ENCODE measurements at regions not wholly inside any gene's neighbourhood (a gene's known extent, or its start where the extent isn't known, plus 50 kb on each side); places are given as distances from the start of the nearest gene placed in this dataset.

DNA sequence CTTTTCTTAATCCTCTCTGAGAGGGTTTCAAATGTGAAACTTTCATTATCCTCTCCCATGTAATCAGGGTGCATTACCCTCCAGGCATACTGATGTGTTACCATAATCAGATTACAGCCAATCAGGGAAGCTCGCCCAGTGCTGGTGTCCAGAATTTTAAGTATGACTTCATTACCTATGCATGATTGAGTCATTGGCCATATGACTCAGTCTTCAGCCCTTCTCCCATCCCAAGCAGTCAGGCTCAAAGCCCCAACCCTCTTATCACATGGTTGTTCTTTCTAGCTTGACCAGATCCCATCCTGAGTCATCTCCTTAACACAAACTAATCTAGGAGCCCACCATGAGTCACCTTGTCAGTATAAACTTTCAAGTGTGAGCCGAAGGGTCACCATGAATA lies 1668.1 kb upstream of the AGA start:
- WGBS: 8% methylated on average over 2 of the region's 2 CpGs
- no peak overlapping the region for H3K27ac ChIP-seq (ENCODE audit: low read length, poor library complexity, severe bottlenecking)
- DNase-seq: peak; percentile 91
- H3K27me3 ChIP-seq (ENCODE audit: control insufficient read depth in 1 of 2, insufficient read depth in 1 of 2, low read length in 2 of 2): no peaks in the 10 kb centered on the region
- H2AFZ ChIP-seq (ENCODE audit: low read depth, low read length): no peak overlapping the region
- H2BK12ac ChIP-seq (ENCODE audit: low read length in 2 of 2): no peak overlapping the region
- H3K14ac ChIP-seq (ENCODE audit: low read length in 2 of 2): no peak overlapping the region
- no peak overlapping the region for H2AK5ac ChIP-seq (ENCODE audit: low read length, severe bottlenecking)
- no peak overlapping the region for H3K4ac ChIP-seq (ENCODE audit: low read depth in 1 of 2, low read length in 2 of 2)
- H3K23ac ChIP-seq (ENCODE audit: low read length in 2 of 2): no peak overlapping the region
- no peak overlapping the region for H3K18ac ChIP-seq (ENCODE audit: low read depth in 1 of 2, low read length in 2 of 2)
- no peak overlapping the region for H2BK5ac ChIP-seq (ENCODE audit: low read depth, low read length, poor library complexity, severe bottlenecking)
- H3K4me1 ChIP-seq (ENCODE audit: control insufficient read depth, insufficient read depth, low read depth, low read length): peaks cover 3% of the 10 kb centered on the region
- no peak overlapping the region for H3K9ac ChIP-seq (ENCODE audit: low read length)
- no peaks in the 10 kb centered on the region for H3K36me3 ChIP-seq (ENCODE audit: control insufficient read depth in 1 of 2, insufficient read depth in 2 of 2, low read depth in 1 of 2, low read length in 2 of 2)
- H2BK120ac ChIP-seq (ENCODE audit: low read depth, low read length): no peak overlapping the region
- no peaks in the 10 kb centered on the region for H3K79me1 ChIP-seq (replicated peaks; ENCODE audit: low read length, poor library complexity, severe bottlenecking)
- H4K8ac ChIP-seq (ENCODE audit: low read length): no peak overlapping the region
- H3K4me3 ChIP-seq (ENCODE audit: insufficient read depth in 1 of 2, low read depth in 1 of 2, low read length in 2 of 2): no peak overlapping the region
- no peak overlapping the region for H4K91ac ChIP-seq (ENCODE audit: low read length)
- H2BK15ac ChIP-seq (ENCODE audit: low read depth, poor library complexity, severe bottlenecking): no peak overlapping the region
- H3K9me3 ChIP-seq (ENCODE audit: control insufficient read depth, low read length): peaks cover 30% of the 10 kb centered on the region
- no peak overlapping the region for H3K4me2 ChIP-seq (ENCODE audit: low read length, poor library complexity, severe bottlenecking)

DNA sequence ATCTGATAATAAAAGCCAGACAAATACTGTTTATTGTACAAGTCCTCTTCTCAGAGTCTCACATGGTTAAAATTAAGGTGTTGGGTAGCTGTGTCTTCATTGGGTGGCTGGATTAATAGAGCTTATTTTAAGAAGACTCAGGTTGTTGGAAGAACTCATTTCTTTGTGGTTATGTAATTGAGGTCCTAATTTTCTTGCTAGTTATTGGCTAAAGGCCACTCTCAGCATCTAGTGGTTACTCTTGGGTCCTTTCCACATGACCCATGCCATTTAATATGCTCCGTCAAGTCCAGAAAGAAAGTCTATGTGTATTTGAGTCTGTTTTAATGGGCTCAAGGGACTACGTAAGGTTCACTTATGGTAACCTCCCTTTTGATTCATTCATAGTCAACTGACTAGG lies 1668.6 kb upstream of the AGA start:
- Histone ChIP-seq H2BK15ac (ENCODE audit: low read depth, poor library complexity, severe bottlenecking) (no peak overlapping the region), H2AFZ (ENCODE audit: low read depth, low read length) (no peak overlapping the region), H3K79me1 (replicated peaks; ENCODE audit: low read length, poor library complexity, severe bottlenecking) (no peaks in the 10 kb centered on the region), H3K23ac (ENCODE audit: low read length in 2 of 2) (no peak overlapping the region), H2BK120ac (ENCODE audit: low read depth, low read length) (no peak overlapping the region), H3K9me3 (ENCODE audit: control insufficient read depth, low read length) (peaks cover 28% of the 10 kb centered on the region), H4K8ac (ENCODE audit: low read length) (no peak overlapping the region), H2BK5ac (ENCODE audit: low read depth, low read length, poor library complexity, severe bottlenecking) (no peak overlapping the region), H2AK5ac (ENCODE audit: low read length, severe bottlenecking) (no peak overlapping the region), H2BK12ac (ENCODE audit: low read length in 2 of 2) (no peak overlapping the region), H3K27me3 (ENCODE audit: control insufficient read depth in 1 of 2, insufficient read depth in 1 of 2, low read length in 2 of 2) (no peaks in the 10 kb centered on the region), H3K14ac (ENCODE audit: low read length in 2 of 2) (no peak overlapping the region), H3K36me3 (ENCODE audit: control insufficient read depth in 1 of 2, insufficient read depth in 2 of 2, low read depth in 1 of 2, low read length in 2 of 2) (no peaks in the 10 kb centered on the region), H3K18ac (ENCODE audit: low read depth in 1 of 2, low read length in 2 of 2) (no peak overlapping the region), H3K4me3 (ENCODE audit: insufficient read depth in 1 of 2, low read depth in 1 of 2, low read length in 2 of 2) (no peak overlapping the region), H3K4me1 (ENCODE audit: control insufficient read depth, insufficient read depth, low read depth, low read length) (peaks cover 3% of the 10 kb centered on the region), H3K4ac (ENCODE audit: low read depth in 1 of 2, low read length in 2 of 2) (no peak overlapping the region), H3K27ac (ENCODE audit: low read length, poor library complexity, severe bottlenecking) (peak overlapping the region; percentile 3), H4K91ac (ENCODE audit: low read length) (no peak overlapping the region), H3K4me2 (ENCODE audit: low read length, poor library complexity, severe bottlenecking) (no peak overlapping the region), H3K9ac (ENCODE audit: low read length) (no peak overlapping the region)
- WGBS: no CpG with 5 or more reads among the region's 2 CpGs
- no peak for DNase-seq

DNA sequence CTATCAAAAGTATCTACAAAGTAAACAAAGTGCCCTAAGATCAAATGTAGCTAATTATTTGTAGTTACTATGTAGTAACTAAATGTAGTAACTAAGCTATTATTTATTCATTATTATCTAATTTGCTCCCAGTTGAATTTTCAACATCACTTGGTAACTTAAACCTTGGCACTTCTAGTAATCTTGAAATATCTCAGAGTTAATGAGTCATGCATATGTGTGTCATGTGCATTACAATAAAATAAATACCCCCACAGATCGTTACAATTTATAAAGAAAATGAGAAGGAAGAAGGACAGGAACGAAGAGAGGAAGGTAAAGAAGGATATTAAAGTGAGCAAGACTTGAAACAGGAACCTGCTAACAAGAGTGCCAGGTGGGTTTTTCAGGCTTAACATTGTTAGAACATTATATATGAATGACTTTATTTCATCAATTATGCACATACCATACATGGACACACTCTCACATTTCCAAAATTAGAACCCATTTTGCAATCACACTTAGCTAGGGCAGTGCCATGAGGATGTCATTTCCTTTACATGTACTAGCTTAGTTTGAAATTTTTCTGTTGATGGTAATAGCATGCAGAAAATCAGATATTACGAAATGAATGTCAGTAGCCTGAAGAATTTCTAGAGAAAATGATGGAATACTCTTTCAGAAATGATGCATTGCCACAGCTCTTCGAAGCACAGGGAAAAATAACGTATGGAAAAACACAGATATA lies 1670.4 kb upstream of the AGA start:
- no peak overlapping the region for H3K4me3 ChIP-seq (ENCODE audit: insufficient read depth in 1 of 2, low read depth in 1 of 2, low read length in 2 of 2)

DNA sequence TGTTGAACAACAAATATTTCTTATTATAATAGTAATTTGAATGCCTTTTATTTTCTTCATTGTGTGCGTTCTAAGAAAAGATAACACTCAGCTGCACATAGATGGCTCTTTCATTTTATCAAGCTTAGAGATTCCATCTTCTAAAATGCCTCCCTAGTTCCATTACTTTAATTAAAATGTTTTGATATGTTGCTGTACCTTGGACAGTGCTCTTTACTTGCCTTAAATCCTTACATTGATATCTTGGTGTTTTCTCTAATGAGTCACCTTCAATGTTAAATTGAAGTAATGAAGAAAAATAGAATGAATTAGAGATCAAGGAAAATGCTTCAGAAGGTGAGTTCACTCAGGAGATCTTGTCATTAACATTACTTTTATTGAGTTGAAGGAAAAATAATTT lies 1672.4 kb upstream of the AGA start:
- Histone ChIP-seq H3K4ac (ENCODE audit: low read depth in 1 of 2, low read length in 2 of 2) (no peak overlapping the region), H2BK12ac (ENCODE audit: low read length in 2 of 2) (no peak overlapping the region), H3K23ac (ENCODE audit: low read length in 2 of 2) (no peak overlapping the region), H2BK5ac (ENCODE audit: low read depth, low read length, poor library complexity, severe bottlenecking) (no peak overlapping the region), H3K36me3 (ENCODE audit: control insufficient read depth in 1 of 2, insufficient read depth in 2 of 2, low read depth in 1 of 2, low read length in 2 of 2) (no peaks in the 10 kb centered on the region), H3K4me1 (ENCODE audit: control insufficient read depth, insufficient read depth, low read depth, low read length) (peaks cover 3% of the 10 kb centered on the region), H3K4me3 (ENCODE audit: insufficient read depth in 1 of 2, low read depth in 1 of 2, low read length in 2 of 2) (no peak overlapping the region), H3K27ac (ENCODE audit: low read length, poor library complexity, severe bottlenecking) (no peak overlapping the region), H2BK15ac (ENCODE audit: low read depth, poor library complexity, severe bottlenecking) (no peak overlapping the region), H2BK120ac (ENCODE audit: low read depth, low read length) (no peak overlapping the region), H3K14ac (ENCODE audit: low read length in 2 of 2) (no peak overlapping the region), H3K4me2 (ENCODE audit: low read length, poor library complexity, severe bottlenecking) (no peak overlapping the region), H2AFZ (ENCODE audit: low read depth, low read length) (no peak overlapping the region), H3K79me1 (replicated peaks; ENCODE audit: low read length, poor library complexity, severe bottlenecking) (no peaks in the 10 kb centered on the region), H3K18ac (ENCODE audit: low read depth in 1 of 2, low read length in 2 of 2) (no peak overlapping the region), H3K9me3 (ENCODE audit: control insufficient read depth, low read length) (peaks cover 28% of the 10 kb centered on the region), H3K27me3 (ENCODE audit: control insufficient read depth in 1 of 2, insufficient read depth in 1 of 2, low read length in 2 of 2) (no peaks in the 10 kb centered on the region), H4K8ac (ENCODE audit: low read length) (no peak overlapping the region), H3K9ac (ENCODE audit: low read length) (no peak overlapping the region), H2AK5ac (ENCODE audit: low read length, severe bottlenecking) (no peak overlapping the region), H4K91ac (ENCODE audit: low read length) (no peak overlapping the region)
- WGBS: no CpG with 5 or more reads among the region's 1 CpG
- no peak for DNase-seq

More for the DNA sequence above, 1670.4 kb upstream of the AGA start:
- Histone ChIP-seq H2BK12ac (ENCODE audit: low read length in 2 of 2) (no peak overlapping the region), H3K36me3 (ENCODE audit: control insufficient read depth in 1 of 2, insufficient read depth in 2 of 2, low read depth in 1 of 2, low read length in 2 of 2) (no peaks in the 10 kb centered on the region), H4K8ac (ENCODE audit: low read length) (no peak overlapping the region), H3K4ac (ENCODE audit: low read depth in 1 of 2, low read length in 2 of 2) (no peak overlapping the region), H2BK15ac (ENCODE audit: low read depth, poor library complexity, severe bottlenecking) (no peak overlapping the region), H3K4me2 (ENCODE audit: low read length, poor library complexity, severe bottlenecking) (no peak overlapping the region), H2BK5ac (ENCODE audit: low read depth, low read length, poor library complexity, severe bottlenecking) (no peak overlapping the region), H2BK120ac (ENCODE audit: low read depth, low read length) (no peak overlapping the region), H3K27me3 (ENCODE audit: control insufficient read depth in 1 of 2, insufficient read depth in 1 of 2, low read length in 2 of 2) (no peaks in the 10 kb centered on the region), H3K79me1 (replicated peaks; ENCODE audit: low read length, poor library complexity, severe bottlenecking) (no peaks in the 10 kb centered on the region), H3K14ac (ENCODE audit: low read length in 2 of 2) (no peak overlapping the region), H4K91ac (ENCODE audit: low read length) (no peak overlapping the region), H3K27ac (ENCODE audit: low read length, poor library complexity, severe bottlenecking) (no peak overlapping the region), H3K4me1 (ENCODE audit: control insufficient read depth, insufficient read depth, low read depth, low read length) (peaks cover 3% of the 10 kb centered on the region), H3K9ac (ENCODE audit: low read length) (no peak overlapping the region), H3K18ac (ENCODE audit: low read depth in 1 of 2, low read length in 2 of 2) (no peak overlapping the region), H2AFZ (ENCODE audit: low read depth, low read length) (no peak overlapping the region), H3K23ac (ENCODE audit: low read length in 2 of 2) (no peak overlapping the region), H3K9me3 (ENCODE audit: control insufficient read depth, low read length) (peaks cover 33% of the 10 kb centered on the region), H2AK5ac (ENCODE audit: low read length, severe bottlenecking) (no peak overlapping the region)
- WGBS: 99% methylated on average over 3 of the region's 5 CpGs
- peak; percentile 7 for DNase-seq

Measured in mesenchymal stem cell (in vitro differentiated cells and primary cell).